Neural cell (in vitro differentiated cells): ENCODE measurements at regions not wholly inside any gene's neighbourhood (a gene's known extent, or its start where the extent isn't known, plus 50 kb on each side); places are given as distances from the start of the nearest gene placed in this dataset.

Experiments
- H2AFZ ChIP-seq: fragments of 200-600, 300-800 bp; sonication (generic), shearing (Covaris generic); 2 replicates; pipeline ENCODE4 v1.6.0; 2014; ENCODE audit warnings: low read depth, mild to moderate bottlenecking, antibody characterized with exemption, low read length, moderate library complexity
- H3F3A ChIP-seq: fragments of 200-600 bp; shearing (Covaris generic); 2 replicates; pipeline ENCODE4 v1.6.1; 2016; ENCODE audit warnings: mild to moderate bottlenecking, moderate library complexity, mixed read lengths, antibody characterized with exemption, low read length; ENCODE audit not compliant: insufficient read depth, poor library complexity, severe bottlenecking
- H3K27ac ChIP-seq: fragments of 200-600, 300-800 bp; sonication (generic), shearing (Covaris generic); 2 replicates; pipeline ENCODE4 v1.5.1; 2014; ENCODE audit warnings: mild to moderate bottlenecking, low read length, moderate library complexity
- H3K27me3 ChIP-seq: fragments of 300-800, 200-600 bp; sonication (generic), shearing (Covaris generic); 2 replicates; pipeline ENCODE4 v1.6.0; 2014; ENCODE audit warnings: mild to moderate bottlenecking, low read depth, low read length, moderate library complexity; ENCODE audit not compliant: insufficient read depth
- H3K36me3 ChIP-seq: fragments of 300-800, 200-600 bp; sonication (generic), shearing (Covaris generic); 2 replicates; pipeline ENCODE4 v1.5.1; 2014; ENCODE audit warnings: mild to moderate bottlenecking, antibody characterized with exemption, low read length, moderate library complexity; ENCODE audit not compliant: insufficient read depth
- H3K4me2 ChIP-seq: fragments of 300-800, 200-600 bp; sonication (generic), shearing (Covaris generic); 2 replicates; pipeline ENCODE4 v1.6.0; 2014; ENCODE audit warnings: mild to moderate bottlenecking, low read length
- H3K4me3 ChIP-seq: fragments of 300-800, 200-600 bp; sonication (generic), shearing (Covaris generic); 2 replicates; pipeline ENCODE4 v1.5.1; 2014; ENCODE audit warnings: mild to moderate bottlenecking, low read length, moderate library complexity
- H3K79me2 ChIP-seq: fragments of 200-600 bp; shearing (Covaris generic); replicated peaks from 2 replicates; pipeline ENCODE4 v1.6.0; 2014; ENCODE audit warnings: mild to moderate bottlenecking, low read length, moderate library complexity; ENCODE audit not compliant: insufficient read depth
- H3K9ac ChIP-seq: fragments of 300-800, 200-600 bp; sonication (generic), shearing (Covaris generic); 2 replicates; pipeline ENCODE4 v1.6.1; 2016; ENCODE audit warnings: mild to moderate bottlenecking, low read length, mixed read lengths
- H3K9me2 ChIP-seq: fragments of 200-600 bp; shearing (Covaris generic); 2 replicates; pipeline ENCODE4 v1.6.1; 2016; ENCODE audit warnings: mild to moderate bottlenecking, low read length, mixed read lengths; ENCODE audit not compliant: insufficient read depth
- H3K9me3 ChIP-seq: fragments of 200-600, 300-800 bp; sonication (generic), shearing (Covaris generic); 2 replicates; pipeline ENCODE4 v1.6.1; 2016; ENCODE audit warnings: mild to moderate bottlenecking, mixed run types, low read length, moderate library complexity, mixed read lengths
- H4K20me1 ChIP-seq: fragments of 200-600 bp; shearing (Covaris generic); 2 replicates; pipeline ENCODE4 v1.6.1; 2016; ENCODE audit warnings: mild to moderate bottlenecking, mixed run types; ENCODE audit not compliant: insufficient read depth
- CTCF ChIP-seq: fragments of 450-650 bp; IDR thresholded peaks from 2 replicates; pipeline ENCODE4 v1.5.1; 2014; ENCODE audit warnings: antibody characterized with exemption, mild to moderate bottlenecking, moderate library complexity; ENCODE audit not compliant: poor library complexity, severe bottlenecking
- EP300 ChIP-seq: fragments of 450-650 bp; conservative IDR thresholded peaks from 2 replicates; pipeline ENCODE4 v1.6.1; 2014; ENCODE audit warnings: antibody characterized with exemption, mild to moderate bottlenecking, moderate library complexity; ENCODE audit not compliant: poor library complexity, severe bottlenecking
- EZH2 ChIP-seq: fragments of 200-600, 300-800 bp; shearing (Covaris generic), sonication (generic); IDR thresholded peaks from 2 replicates; pipeline ENCODE4 v1.6.1; 2014; ENCODE audit warnings: antibody characterized with exemption, low read length, borderline replicate concordance, mild to moderate bottlenecking; ENCODE audit not compliant: insufficient read depth, poor library complexity, severe bottlenecking
- MXI1 ChIP-seq: fragments of 450-650 bp; conservative IDR thresholded peaks from 2 replicates; pipeline ENCODE4 v1.6.1; 2014; ENCODE audit warnings: antibody characterized with exemption, mild to moderate bottlenecking; ENCODE audit not compliant: poor library complexity, severe bottlenecking
- POLR2AphosphoS5 ChIP-seq: IDR thresholded peaks from 2 replicates; pipeline ENCODE4 v1.6.1; 2012
- RAD21 ChIP-seq: fragments of 450-650 bp; conservative IDR thresholded peaks from 2 replicates; pipeline ENCODE4 v1.6.1; 2014; ENCODE audit warnings: antibody characterized with exemption, mild to moderate bottlenecking, moderate library complexity
- REST ChIP-seq: IDR thresholded peaks from 2 replicates; pipeline ENCODE4 v1.6.1; 2012; ENCODE audit warnings: borderline replicate concordance
- SMC3 ChIP-seq: fragments of 450-650 bp; conservative IDR thresholded peaks from 2 replicates; pipeline ENCODE4 v1.6.1; 2014; ENCODE audit warnings: antibody characterized with exemption, mild to moderate bottlenecking, moderate library complexity; ENCODE audit not compliant: poor library complexity
- TAF1 ChIP-seq: IDR thresholded peaks from 2 replicates; pipeline ENCODE4 v1.6.1; 2012; ENCODE audit warnings: low read depth

- no peak overlapping the region for H3K9ac ChIP-seq
- no peak overlapping the region for H3K4me3 ChIP-seq
- H3F3A ChIP-seq: no peaks in the 10 kb centered on the region
- no peak overlapping the region for H3K27ac ChIP-seq
- no peak for TF ChIP-seq POLR2AphosphoS5
- no peak for TF ChIP-seq CTCF
- TF ChIP-seq MXI1: no peak
- no peak for TF ChIP-seq REST
- TF ChIP-seq EP300: no peak
- TF ChIP-seq SMC3: no peak
- no peak for TF ChIP-seq TAF1
- TF ChIP-seq RAD21: no peak
- no peak for TF ChIP-seq EZH2
- H3K27me3 ChIP-seq: no peaks in the 10 kb centered on the region
- no peaks in the 10 kb centered on the region for H3K79me2 ChIP-seq
- H3K9me2 ChIP-seq: no peaks in the 10 kb centered on the region
- no peaks in the 10 kb centered on the region for H4K20me1 ChIP-seq
- no peak overlapping the region for H2AFZ ChIP-seq
- H3K36me3 ChIP-seq: no peaks in the 10 kb centered on the region
- H3K4me2 ChIP-seq: no peak overlapping the region
- H3K9me3 ChIP-seq: no peaks in the 10 kb centered on the region
Measured at GRCh38 chr9:38163518-38163917, 94.5 kb upstream of the SHB start.

GRCh38 chr9:38162332-38163211, 93.5 kb upstream of the SHB start:
- no peaks in the 10 kb centered on the region for H4K20me1 ChIP-seq
- H2AFZ ChIP-seq: no peak overlapping the region
- no peaks in the 10 kb centered on the region for H3K9me2 ChIP-seq
- no peaks in the 10 kb centered on the region for H3K79me2 ChIP-seq
- TF ChIP-seq MXI1: no peak
- TF ChIP-seq TAF1: no peak
- TF ChIP-seq REST: no peak
- no peak for TF ChIP-seq POLR2AphosphoS5
- TF ChIP-seq SMC3: no peak
- no peak for TF ChIP-seq CTCF
- TF ChIP-seq EP300: no peak
- TF ChIP-seq EZH2: no peak
- TF ChIP-seq RAD21: no peak
- H3K36me3 ChIP-seq: no peaks in the 10 kb centered on the region
- no peak overlapping the region for H3K4me3 ChIP-seq
- no peak overlapping the region for H3K27ac ChIP-seq
- H3K9me3 ChIP-seq: no peaks in the 10 kb centered on the region
- no peaks in the 10 kb centered on the region for H3K27me3 ChIP-seq
- H3K9ac ChIP-seq: no peak overlapping the region
- H3K4me2 ChIP-seq: no peak overlapping the region
- H3F3A ChIP-seq: no peaks in the 10 kb centered on the region
